D721Med (cell line): ENCODE measurements at regions not wholly inside any gene's neighbourhood (a gene's known extent, or its start where the extent isn't known, plus 50 kb on each side); places are given as distances from the start of the nearest gene placed in this dataset.

Source experiments
- DNase-seq: peaks from one replicate; pipeline ENCODE4 v3.0.0; 2011; ENCODE audit warnings: low spot score; ENCODE audit not compliant: insufficient read length
- FAIRE-seq: peaks from 2 replicates; lab custom pipeline; 2011; peaks lifted over from hg19 to GRCh38; lab: Jason Lieb, UNC
- CTCF ChIP-seq: IDR thresholded peaks from 2 replicates; pipeline ENCODE4 v1.5.1; 2012; ENCODE audit warnings: mild to moderate bottlenecking, control low read depth; ENCODE audit not compliant: insufficient read depth; ENCODE audit errors: missing control alignments

- TF ChIP-seq CTCF = peak; percentile 65
- FAIRE-seq = no peak
- no peak for DNase-seq
Measured at GRCh38 chr3:66822186-66823008, 175.7 kb upstream of the KBTBD8 start.

GRCh38 chr3:66823009-66823397, 175.1 kb upstream of the KBTBD8 start:
- FAIRE-seq (no peak), DNase-seq (no peak)
- TF ChIP-seq CTCF = no peak

- no peak for TF ChIP-seq CTCF
- FAIRE-seq (no peak), DNase-seq (no peak)
Measured at GRCh38 chr3:66823532-66823931, 174.6 kb upstream of the KBTBD8 start.

GRCh38 chr3:66825375-66825774, 172.7 kb upstream of the KBTBD8 start:
- FAIRE-seq = no peak
- TF ChIP-seq CTCF = no peak

GRCh38 chr3:66827726-66828125, 170.4 kb upstream of the KBTBD8 start:
- TF ChIP-seq CTCF = no peak
- FAIRE-seq = no peak

More at GRCh38 chr3:66825375-66825774, 172.7 kb upstream of the KBTBD8 start:
- no peak for DNase-seq

GRCh38 chr3:66828303-66828702, 169.8 kb upstream of the KBTBD8 start:
- DNase-seq = no peak
- no peak for FAIRE-seq
- no peak for TF ChIP-seq CTCF

More at GRCh38 chr3:66827726-66828125, 170.4 kb upstream of the KBTBD8 start:
- no peak for DNase-seq

GRCh38 chr3:66830301-66830700, 167.8 kb upstream of the KBTBD8 start:
- FAIRE-seq (no peak), DNase-seq (no peak)
- TF ChIP-seq CTCF = no peak
